ENCODE measurements at regions not wholly inside any gene's neighbourhood (a gene's known extent, or its start where the extent isn't known, plus 50 kb on each side); places are given as distances from the start of the nearest gene placed in this dataset.

DNA sequence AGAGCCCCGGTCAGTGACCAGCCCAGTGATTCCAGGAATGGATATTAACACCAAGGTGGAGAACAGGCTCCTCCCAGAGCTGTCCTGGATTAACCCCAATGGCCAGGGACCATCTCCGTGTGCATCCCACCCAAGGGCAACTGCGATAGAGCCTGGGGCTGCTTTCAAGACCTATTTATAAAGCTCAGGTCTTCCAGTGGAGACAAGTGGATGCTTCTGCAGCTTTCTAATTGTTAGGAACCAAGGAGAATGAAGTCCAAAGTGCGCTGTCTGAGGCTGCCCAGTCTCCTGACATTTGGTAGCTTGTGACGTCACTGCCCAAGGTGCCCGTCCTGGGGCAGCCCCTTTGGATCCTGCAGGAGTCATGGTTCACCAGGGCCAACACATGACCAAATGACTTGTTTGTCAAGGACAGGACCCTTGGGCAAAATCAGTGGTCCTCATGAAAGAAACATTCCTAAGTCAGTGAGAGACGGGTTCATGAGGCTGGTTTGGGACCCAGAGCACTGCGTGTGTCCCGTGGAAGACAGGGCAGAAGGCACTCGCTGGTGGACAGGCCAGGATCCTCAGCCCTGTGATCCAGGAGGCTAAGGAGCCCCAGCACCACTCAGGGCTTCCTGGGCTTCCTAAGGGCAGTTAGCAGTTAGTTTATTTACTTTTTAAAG, 174.9 kb downstream of the ANKRD60 start:
- ATAC-seq (ENCODE audit: insufficient read depth, low FRiP score) (no peak), DNase-seq (no peak)
- no peaks in the 10 kb centered on the region for H3K36me3 ChIP-seq (ENCODE audit: control insufficient read depth in 4 of 4, insufficient read depth in 4 of 4, low read length in 4 of 4)
- no peak overlapping the region for H3K27ac ChIP-seq (ENCODE audit: low read depth in 1 of 2, low read length in 1 of 2)
- 89 to 93% methylated on average over 10 of the region's 10 CpGs for WGBS, 2 donors
- H3K9ac ChIP-seq (ENCODE audit: insufficient read depth in 1 of 2, low read length in 2 of 2), result no peak overlapping the region
- no peak overlapping the region for H3K4me3 ChIP-seq
- TF ChIP-seq, protein P1, sequence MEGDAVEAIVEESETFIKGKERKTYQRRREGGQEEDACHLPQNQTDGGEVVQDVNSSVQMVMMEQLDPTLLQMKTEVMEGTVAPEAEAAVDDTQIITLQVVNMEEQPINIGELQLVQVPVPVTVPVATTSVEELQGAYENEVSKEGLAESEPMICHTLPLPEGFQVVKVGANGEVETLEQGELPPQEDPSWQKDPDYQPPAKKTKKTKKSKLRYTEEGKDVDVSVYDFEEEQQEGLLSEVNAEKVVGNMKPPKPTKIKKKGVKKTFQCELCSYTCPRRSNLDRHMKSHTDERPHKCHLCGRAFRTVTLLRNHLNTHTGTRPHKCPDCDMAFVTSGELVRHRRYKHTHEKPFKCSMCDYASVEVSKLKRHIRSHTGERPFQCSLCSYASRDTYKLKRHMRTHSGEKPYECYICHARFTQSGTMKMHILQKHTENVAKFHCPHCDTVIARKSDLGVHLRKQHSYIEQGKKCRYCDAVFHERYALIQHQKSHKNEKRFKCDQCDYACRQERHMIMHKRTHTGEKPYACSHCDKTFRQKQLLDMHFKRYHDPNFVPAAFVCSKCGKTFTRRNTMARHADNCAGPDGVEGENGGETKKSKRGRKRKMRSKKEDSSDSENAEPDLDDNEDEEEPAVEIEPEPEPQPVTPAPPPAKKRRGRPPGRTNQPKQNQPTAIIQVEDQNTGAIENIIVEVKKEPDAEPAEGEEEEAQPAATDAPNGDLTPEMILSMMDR (IDR thresholded peaks at IDR 0.05; ENCODE audit: control extremely low read depth, extremely low read depth), result no peak
- H3K4me1 ChIP-seq (ENCODE audit: control insufficient read depth in 5 of 5, insufficient read depth in 5 of 5, low read length in 5 of 5), result peaks cover 0 to 19% (median 7%) of the 10 kb centered on the region in 5 donors
- peaks cover 0 to 7% (median 2%) of the 10 kb centered on the region in 4 donors for H3K9me3 ChIP-seq (ENCODE audit: control insufficient read depth in 4 of 4, insufficient read depth in 3 of 4, low read length in 3 of 4)
- H3K27me3 ChIP-seq (ENCODE audit: control insufficient read depth in 3 of 3, insufficient read depth in 3 of 3, low read length in 2 of 3), result peaks cover 0 to 2% (median 0%) of the 10 kb centered on the region in 3 donors

- no peak for ATAC-seq (ENCODE audit: insufficient read depth, low FRiP score)
- Histone ChIP-seq H3K36me3 (ENCODE audit: control insufficient read depth in 4 of 4, insufficient read depth in 4 of 4, low read length in 4 of 4) (no peaks in the 10 kb centered on the region), H3K27ac (ENCODE audit: low read depth in 1 of 2, low read length in 1 of 2) (no peak overlapping the region), H3K9me3 (ENCODE audit: control insufficient read depth in 4 of 4, insufficient read depth in 3 of 4, low read length in 3 of 4) (peaks cover 0 to 7% (median 2%) of the 10 kb centered on the region in 4 donors), H3K9ac (ENCODE audit: insufficient read depth in 1 of 2, low read length in 2 of 2) (no peak overlapping the region), H3K27me3 (ENCODE audit: control insufficient read depth in 3 of 3, insufficient read depth in 3 of 3, low read length in 2 of 3) (peaks cover 0 to 2% (median 0%) of the 10 kb centered on the region in 3 donors), H3K4me3 (no peak overlapping the region), H3K4me1 (ENCODE audit: control insufficient read depth in 5 of 5, insufficient read depth in 5 of 5, low read length in 5 of 5) (peaks cover 0 to 19% (median 7%) of the 10 kb centered on the region in 5 donors)
- TF ChIP-seq, protein P1 (IDR thresholded peaks at IDR 0.05; ENCODE audit: control extremely low read depth, extremely low read depth), result no peak
- no peak for DNase-seq
- WGBS, 2 donors, result 63 to 83% methylated on average over 1 of the region's 1 CpG
These were observed 177.1 kb downstream of the ANKRD60 start for GRCh38 chr20:58051367-58051766.

GRCh38 chr20:58048096-58048702, 180.3 kb downstream of the ANKRD60 start:
- Histone ChIP-seq H3K9ac (ENCODE audit: insufficient read depth in 1 of 2, low read length in 2 of 2) (no peak overlapping the region), H3K27ac (ENCODE audit: low read depth in 1 of 2, low read length in 1 of 2) (no peak overlapping the region), H3K36me3 (ENCODE audit: control insufficient read depth in 4 of 4, insufficient read depth in 4 of 4, low read length in 4 of 4) (no peaks in the 10 kb centered on the region), H3K27me3 (ENCODE audit: control insufficient read depth in 3 of 3, insufficient read depth in 3 of 3, low read length in 2 of 3) (no peaks in the 10 kb centered on the region), H3K4me1 (ENCODE audit: control insufficient read depth in 5 of 5, insufficient read depth in 5 of 5, low read length in 5 of 5) (peaks cover 0 to 2% (median 0%) of the 10 kb centered on the region in 5 donors), H3K4me3 (no peak overlapping the region), H3K9me3 (ENCODE audit: control insufficient read depth in 4 of 4, insufficient read depth in 3 of 4, low read length in 3 of 4) (peaks cover 0 to 7% (median 2%) of the 10 kb centered on the region in 4 donors)
- WGBS, 2 donors, result 34 to 40% methylated on average over 3 of the region's 3 CpGs
- no peak for ATAC-seq (ENCODE audit: insufficient read depth, low FRiP score)
- DNase-seq, result peak; percentile 55 to 77 (median 68)
- TF ChIP-seq, protein P1 (IDR thresholded peaks at IDR 0.05; ENCODE audit: control extremely low read depth, extremely low read depth), result no peak

Data from lung (tissue), 11 donors.